ENCODE measurements at regions not wholly inside any gene's neighbourhood (a gene's known extent, or its start where the extent isn't known, plus 50 kb on each side); places are given as distances from the start of the nearest gene placed in this dataset.

- H3K4me1 ChIP-seq (ENCODE audit: control insufficient read depth, insufficient read depth, low read length, poor library complexity, severe bottlenecking): no peaks in the 10 kb centered on the region
- H3K27me3 ChIP-seq (replicated peaks; ENCODE audit: control insufficient read depth, insufficient read depth, low read length, poor library complexity, severe bottlenecking): no peaks in the 10 kb centered on the region
- no peak overlapping the region for H3K27ac ChIP-seq (ENCODE audit: insufficient read depth, low read length, poor library complexity, severe bottlenecking)
- H3K36me3 ChIP-seq (ENCODE audit: control insufficient read depth, insufficient read depth, low read length): no peaks in the 10 kb centered on the region
- no peaks in the 10 kb centered on the region for H3K9me3 ChIP-seq (ENCODE audit: control insufficient read depth, low read length)
- no peak overlapping the region for H3K4me3 ChIP-seq (ENCODE audit: insufficient read depth, low read depth, low read length, poor library complexity, severe bottlenecking)
- no peak for DNase-seq
Measured at GRCh38 chr10:129390147-129390546, 76.9 kb upstream of the MGMT start.

GRCh38 chr10:129390726-129391125, 76.3 kb upstream of the MGMT start:
- Histone ChIP-seq H3K36me3 (ENCODE audit: control insufficient read depth, insufficient read depth, low read length) (no peaks in the 10 kb centered on the region), H3K27me3 (replicated peaks; ENCODE audit: control insufficient read depth, insufficient read depth, low read length, poor library complexity, severe bottlenecking) (no peaks in the 10 kb centered on the region), H3K9me3 (ENCODE audit: control insufficient read depth, low read length) (no peaks in the 10 kb centered on the region), H3K4me3 (ENCODE audit: insufficient read depth, low read depth, low read length, poor library complexity, severe bottlenecking) (no peak overlapping the region), H3K4me1 (ENCODE audit: control insufficient read depth, insufficient read depth, low read length, poor library complexity, severe bottlenecking) (no peaks in the 10 kb centered on the region), H3K27ac (ENCODE audit: insufficient read depth, low read length, poor library complexity, severe bottlenecking) (no peak overlapping the region)
- DNase-seq: no peak

- H3K27ac ChIP-seq (ENCODE audit: insufficient read depth, low read length, poor library complexity, severe bottlenecking): no peak overlapping the region
- H3K4me1 ChIP-seq (ENCODE audit: control insufficient read depth, insufficient read depth, low read length, poor library complexity, severe bottlenecking): no peaks in the 10 kb centered on the region
- no peaks in the 10 kb centered on the region for H3K36me3 ChIP-seq (ENCODE audit: control insufficient read depth, insufficient read depth, low read length)
- no peak for DNase-seq
- H3K9me3 ChIP-seq (ENCODE audit: control insufficient read depth, low read length): no peaks in the 10 kb centered on the region
- no peak overlapping the region for H3K4me3 ChIP-seq (ENCODE audit: insufficient read depth, low read depth, low read length, poor library complexity, severe bottlenecking)
- no peaks in the 10 kb centered on the region for H3K27me3 ChIP-seq (replicated peaks; ENCODE audit: control insufficient read depth, insufficient read depth, low read length, poor library complexity, severe bottlenecking)
Measured at GRCh38 chr10:129391464-129391863, 75.6 kb upstream of the MGMT start.

GRCh38 chr10:129392855-129393254, 74.2 kb upstream of the MGMT start:
- Histone ChIP-seq H3K4me1 (ENCODE audit: control insufficient read depth, insufficient read depth, low read length, poor library complexity, severe bottlenecking) (no peaks in the 10 kb centered on the region), H3K27ac (ENCODE audit: insufficient read depth, low read length, poor library complexity, severe bottlenecking) (no peak overlapping the region), H3K27me3 (replicated peaks; ENCODE audit: control insufficient read depth, insufficient read depth, low read length, poor library complexity, severe bottlenecking) (no peaks in the 10 kb centered on the region), H3K4me3 (ENCODE audit: insufficient read depth, low read depth, low read length, poor library complexity, severe bottlenecking) (no peak overlapping the region), H3K9me3 (ENCODE audit: control insufficient read depth, low read length) (no peaks in the 10 kb centered on the region), H3K36me3 (ENCODE audit: control insufficient read depth, insufficient read depth, low read length) (no peaks in the 10 kb centered on the region)
- no peak for DNase-seq

GRCh38 chr10:129393812-129394211, 73.2 kb upstream of the MGMT start:
- no peaks in the 10 kb centered on the region for H3K4me1 ChIP-seq (ENCODE audit: control insufficient read depth, insufficient read depth, low read length, poor library complexity, severe bottlenecking)
- no peak overlapping the region for H3K4me3 ChIP-seq (ENCODE audit: insufficient read depth, low read depth, low read length, poor library complexity, severe bottlenecking)
- no peak for DNase-seq
- H3K27ac ChIP-seq (ENCODE audit: insufficient read depth, low read length, poor library complexity, severe bottlenecking): no peak overlapping the region
- no peaks in the 10 kb centered on the region for H3K36me3 ChIP-seq (ENCODE audit: control insufficient read depth, insufficient read depth, low read length)
- no peaks in the 10 kb centered on the region for H3K9me3 ChIP-seq (ENCODE audit: control insufficient read depth, low read length)
- no peaks in the 10 kb centered on the region for H3K27me3 ChIP-seq (replicated peaks; ENCODE audit: control insufficient read depth, insufficient read depth, low read length, poor library complexity, severe bottlenecking)

- Histone ChIP-seq H3K4me1 (ENCODE audit: control insufficient read depth, insufficient read depth, low read length, poor library complexity, severe bottlenecking) (no peaks in the 10 kb centered on the region), H3K27ac (ENCODE audit: insufficient read depth, low read length, poor library complexity, severe bottlenecking) (no peak overlapping the region), H3K36me3 (ENCODE audit: control insufficient read depth, insufficient read depth, low read length) (no peaks in the 10 kb centered on the region), H3K27me3 (replicated peaks; ENCODE audit: control insufficient read depth, insufficient read depth, low read length, poor library complexity, severe bottlenecking) (no peaks in the 10 kb centered on the region), H3K4me3 (ENCODE audit: insufficient read depth, low read depth, low read length, poor library complexity, severe bottlenecking) (no peak overlapping the region), H3K9me3 (ENCODE audit: control insufficient read depth, low read length) (no peaks in the 10 kb centered on the region)
- no peak for DNase-seq
Measured at GRCh38 chr10:129394518-129395328, 72.3 kb upstream of the MGMT start.

- Histone ChIP-seq H3K36me3 (ENCODE audit: control insufficient read depth, insufficient read depth, low read length) (no peaks in the 10 kb centered on the region), H3K9me3 (ENCODE audit: control insufficient read depth, low read length) (no peaks in the 10 kb centered on the region), H3K27me3 (replicated peaks; ENCODE audit: control insufficient read depth, insufficient read depth, low read length, poor library complexity, severe bottlenecking) (no peaks in the 10 kb centered on the region), H3K27ac (ENCODE audit: insufficient read depth, low read length, poor library complexity, severe bottlenecking) (no peak overlapping the region), H3K4me1 (ENCODE audit: control insufficient read depth, insufficient read depth, low read length, poor library complexity, severe bottlenecking) (no peaks in the 10 kb centered on the region), H3K4me3 (ENCODE audit: insufficient read depth, low read depth, low read length, poor library complexity, severe bottlenecking) (no peak overlapping the region)
- no peak for DNase-seq
Measured at GRCh38 chr10:129396021-129396722, 70.9 kb upstream of the MGMT start.

GRCh38 chr10:129397198-129397974, 69.7 kb upstream of the MGMT start:
- H3K4me3 ChIP-seq (ENCODE audit: insufficient read depth, low read depth, low read length, poor library complexity, severe bottlenecking): no peak overlapping the region

GRCh38 chr10:129398711-129399141, 68.3 kb upstream of the MGMT start:
- no peak for DNase-seq
- Histone ChIP-seq H3K4me3 (ENCODE audit: insufficient read depth, low read depth, low read length, poor library complexity, severe bottlenecking) (no peak overlapping the region), H3K27ac (ENCODE audit: insufficient read depth, low read length, poor library complexity, severe bottlenecking) (no peak overlapping the region), H3K27me3 (replicated peaks; ENCODE audit: control insufficient read depth, insufficient read depth, low read length, poor library complexity, severe bottlenecking) (no peaks in the 10 kb centered on the region), H3K4me1 (ENCODE audit: control insufficient read depth, insufficient read depth, low read length, poor library complexity, severe bottlenecking) (no peaks in the 10 kb centered on the region), H3K9me3 (ENCODE audit: control insufficient read depth, low read length) (no peaks in the 10 kb centered on the region), H3K36me3 (ENCODE audit: control insufficient read depth, insufficient read depth, low read length) (no peaks in the 10 kb centered on the region)

More at GRCh38 chr10:129397198-129397974, 69.7 kb upstream of the MGMT start:
- Histone ChIP-seq H3K4me1 (ENCODE audit: control insufficient read depth, insufficient read depth, low read length, poor library complexity, severe bottlenecking) (no peaks in the 10 kb centered on the region), H3K36me3 (ENCODE audit: control insufficient read depth, insufficient read depth, low read length) (no peaks in the 10 kb centered on the region), H3K27ac (ENCODE audit: insufficient read depth, low read length, poor library complexity, severe bottlenecking) (no peak overlapping the region), H3K9me3 (ENCODE audit: control insufficient read depth, low read length) (no peaks in the 10 kb centered on the region), H3K27me3 (replicated peaks; ENCODE audit: control insufficient read depth, insufficient read depth, low read length, poor library complexity, severe bottlenecking) (no peaks in the 10 kb centered on the region)
- no peak for DNase-seq

- H3K27ac ChIP-seq (ENCODE audit: insufficient read depth, low read length, poor library complexity, severe bottlenecking): no peak overlapping the region
- H3K36me3 ChIP-seq (ENCODE audit: control insufficient read depth, insufficient read depth, low read length): no peaks in the 10 kb centered on the region
- no peak for DNase-seq
Measured at GRCh38 chr10:129400426-129400825, 66.6 kb upstream of the MGMT start.

More at GRCh38 chr10:129400426-129400825, 66.6 kb upstream of the MGMT start:
- no peak overlapping the region for H3K4me3 ChIP-seq (ENCODE audit: insufficient read depth, low read depth, low read length, poor library complexity, severe bottlenecking)
- H3K4me1 ChIP-seq (ENCODE audit: control insufficient read depth, insufficient read depth, low read length, poor library complexity, severe bottlenecking): no peaks in the 10 kb centered on the region
- no peaks in the 10 kb centered on the region for H3K9me3 ChIP-seq (ENCODE audit: control insufficient read depth, low read length)
- no peaks in the 10 kb centered on the region for H3K27me3 ChIP-seq (replicated peaks; ENCODE audit: control insufficient read depth, insufficient read depth, low read length, poor library complexity, severe bottlenecking)
